HG03108 (cell line): ENCODE measurements at regions not wholly inside any gene's neighbourhood (a gene's known extent, or its start where the extent isn't known, plus 50 kb on each side); places are given as distances from the start of the nearest gene placed in this dataset.
"Not testable (repeated sequence)": the region's sequence is repeated elsewhere in the genome, so short reads cannot be mapped to it uniquely, and the experiment has no call there.

Experiments
- ATAC-seq: cut with Tn5 transposase; IDR thresholded peaks from one replicate; pipeline ENCODE4 v1.9.1; 2021; ENCODE audit warnings: moderate library complexity; ENCODE audit not compliant: unreplicated experiment

GRCh38 chr7:69283421-69283820 is 314.9 kb upstream of the AUTS2 start:
- ATAC-seq, result no peak

- no peak for ATAC-seq
These were observed 312.4 kb upstream of the AUTS2 start for GRCh38 chr7:69285854-69286253.

GRCh38 chr7:69295977-69296376 is 302.3 kb upstream of the AUTS2 start:
- no peak for ATAC-seq

- ATAC-seq, result no peak
These were observed 297.0 kb upstream of the AUTS2 start for GRCh38 chr7:69301253-69301652.

GRCh38 chr7:69309601-69310000 is 288.7 kb upstream of the AUTS2 start:
- no peak for ATAC-seq

- no peak for ATAC-seq
These were observed 286.8 kb upstream of the AUTS2 start for GRCh38 chr7:69311489-69311888.

- ATAC-seq, result not testable (repeated sequence)
These were observed 284.4 kb upstream of the AUTS2 start for GRCh38 chr7:69313852-69314251.

GRCh38 chr7:69318794-69319193 is 279.5 kb upstream of the AUTS2 start:
- no peak for ATAC-seq

- no peak for ATAC-seq
These were observed 269.8 kb upstream of the AUTS2 start for GRCh38 chr7:69328516-69328915.

- ATAC-seq, result no peak
These were observed 263.6 kb upstream of the AUTS2 start for GRCh38 chr7:69334701-69335100.

GRCh38 chr7:69335331-69335730 is 262.9 kb upstream of the AUTS2 start:
- no peak for ATAC-seq

GRCh38 chr7:69336976-69337375 is 261.3 kb upstream of the AUTS2 start:
- ATAC-seq, result no peak

- no peak for ATAC-seq
These were observed 260.1 kb upstream of the AUTS2 start for GRCh38 chr7:69338144-69338543.

- ATAC-seq, result no peak
These were observed 257.0 kb upstream of the AUTS2 start for GRCh38 chr7:69341288-69341687.

GRCh38 chr7:69342154-69342884 is 256.0 kb upstream of the AUTS2 start:
- ATAC-seq, result no peak

- no peak for ATAC-seq
These were observed 249.0 kb upstream of the AUTS2 start for GRCh38 chr7:69349291-69349690.

GRCh38 chr7:69358163-69358821 is 240.0 kb upstream of the AUTS2 start:
- ATAC-seq, result no peak

- no peak for ATAC-seq
These were observed 239.1 kb upstream of the AUTS2 start for GRCh38 chr7:69359003-69359700.

GRCh38 chr7:69360913-69361312 is 237.4 kb upstream of the AUTS2 start:
- ATAC-seq, result no peak

GRCh38 chr7:69363136-69363535 is 235.1 kb upstream of the AUTS2 start:
- ATAC-seq, result no peak

- ATAC-seq, result no peak
These were observed 233.2 kb upstream of the AUTS2 start for GRCh38 chr7:69364813-69365643.
